ENCODE measurements at regions not wholly inside any gene's neighbourhood (a gene's known extent, or its start where the extent isn't known, plus 50 kb on each side); places are given as distances from the start of the nearest gene placed in this dataset.

DNA sequence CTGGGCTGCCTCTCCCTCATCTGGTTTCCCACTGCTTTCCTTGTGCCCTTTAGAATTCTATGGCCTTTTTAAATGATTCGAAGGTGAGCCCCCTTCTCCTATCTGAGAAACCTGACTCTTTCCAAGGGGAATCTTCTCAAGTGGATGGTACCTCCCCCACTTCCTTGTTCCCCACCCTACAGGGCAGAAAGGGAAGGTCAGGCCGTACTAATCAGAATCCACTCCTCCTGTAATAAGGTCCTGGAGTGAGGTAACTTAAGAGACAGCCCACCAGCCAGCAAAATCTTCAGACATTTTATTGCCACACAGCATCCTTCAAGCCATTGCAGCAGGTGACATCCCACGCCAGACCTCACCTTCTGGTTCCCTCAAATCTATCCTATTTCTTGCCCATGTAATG is 84.5 kb downstream of the MINAR1 start:
- no peaks in the 10 kb centered on the region for H3K9me2 ChIP-seq
- no peak overlapping the region for H3K4me2 ChIP-seq
- no peaks in the 10 kb centered on the region for H4K20me1 ChIP-seq (ENCODE audit: insufficient read depth)
- H3K36me3 ChIP-seq (replicated peaks in 1 of 2; ENCODE audit: control insufficient read depth in 1 of 2, insufficient read depth in 2 of 2, low read length in 1 of 2), result no peaks in the 10 kb centered on the region
- no peak overlapping the region for H3K27ac ChIP-seq (ENCODE audit: low read depth in 2 of 2, low read length in 1 of 2)
- H3K4me3 ChIP-seq (ENCODE audit: low read depth in 2 of 2, low read length in 1 of 2), result no peak overlapping the region
- H3K9ac ChIP-seq, result no peak overlapping the region
- H3K4me1 ChIP-seq (ENCODE audit: control insufficient read depth in 1 of 2, insufficient read depth in 2 of 2, low read depth in 1 of 2, low read length in 1 of 2), result no peaks in the 10 kb centered on the region
- DNase-seq, result no peak
- H3K9me3 ChIP-seq, result no peaks in the 10 kb centered on the region
- no peaks in the 10 kb centered on the region for H3K27me3 ChIP-seq (ENCODE audit: insufficient read depth)
- WGBS (ENCODE audit: low lambda C conversion rate), result 36% methylated on average over 3 of the region's 3 CpGs
- no peak for TF ChIP-seq EP300 (IDR thresholded peaks at IDR 0.05; ENCODE audit: borderline replicate concordance in 1 of 2, low read depth in 1 of 2, low read length in 1 of 2)
- TF ChIP-seq GABPA (IDR thresholded peaks at IDR 0.05; ENCODE audit: low read depth), result no peak
- TF ChIP-seq, protein P1, sequence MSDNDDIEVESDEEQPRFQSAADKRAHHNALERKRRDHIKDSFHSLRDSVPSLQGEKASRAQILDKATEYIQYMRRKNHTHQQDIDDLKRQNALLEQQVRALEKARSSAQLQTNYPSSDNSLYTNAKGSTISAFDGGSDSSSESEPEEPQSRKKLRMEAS (IDR thresholded peaks at IDR 0.05; ENCODE audit: low read depth), result no peak
- H3F3A ChIP-seq (replicated peaks; ENCODE audit: insufficient read depth), result no peaks in the 10 kb centered on the region
- POLR2A ChIA-PET, result no interaction called here
- H3K79me2 ChIP-seq (ENCODE audit: insufficient read depth), result no peaks in the 10 kb centered on the region
- CTCF ChIA-PET, result interaction anchor here (0.6 kb wide), 1 partner anchor 337 kb away, joined by 3 read pairs; no protein-coding TSS in a partner anchor
- no peak overlapping the region for H2AFZ ChIP-seq (ENCODE audit: low read depth)

DNA sequence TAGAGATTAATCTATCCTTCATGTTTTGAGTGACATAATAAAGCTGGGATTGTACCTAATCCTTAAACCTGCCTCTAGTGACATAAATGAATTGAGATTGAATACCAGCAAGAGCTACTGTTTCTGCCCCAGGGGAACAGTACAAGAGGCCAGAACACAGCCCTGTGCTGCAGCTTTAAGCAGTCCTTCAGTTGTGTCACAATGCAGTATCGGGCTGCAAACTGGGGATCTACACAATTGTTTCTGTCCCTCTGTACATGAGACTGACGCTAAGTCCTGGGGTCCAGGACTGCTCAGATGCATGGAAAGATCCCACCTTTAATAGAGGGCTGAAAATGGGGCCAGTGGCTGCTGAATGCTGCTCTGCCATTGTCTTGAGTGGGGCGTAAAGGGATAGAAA is 87.5 kb downstream of the MINAR1 start:
- no peak overlapping the region for H3K9ac ChIP-seq
- H3K4me3 ChIP-seq (ENCODE audit: low read depth in 2 of 2, low read length in 1 of 2), result no peak overlapping the region
- H3K79me2 ChIP-seq (ENCODE audit: insufficient read depth), result no peaks in the 10 kb centered on the region
- H3K4me2 ChIP-seq, result no peak overlapping the region
- POLR2A ChIA-PET, result no interaction called here
- H3K27me3 ChIP-seq (ENCODE audit: insufficient read depth), result no peaks in the 10 kb centered on the region
- DNase-seq, result no peak
- no peaks in the 10 kb centered on the region for H3K9me2 ChIP-seq
- WGBS (ENCODE audit: low lambda C conversion rate), result 43% methylated on average over 3 of the region's 3 CpGs
- no peak overlapping the region for H2AFZ ChIP-seq (ENCODE audit: low read depth)
- TF ChIP-seq MXI1 (IDR thresholded peaks at IDR 0.05; ENCODE audit: low read depth, low read length), result no peak
- TF ChIP-seq CHD2 (IDR thresholded peaks at IDR 0.05; ENCODE audit: low read length, partially characterized antibody), result no peak
- CTCF ChIA-PET, result no interaction called here
- H3K9me3 ChIP-seq, result no peaks in the 10 kb centered on the region
- H3K36me3 ChIP-seq (replicated peaks in 1 of 2; ENCODE audit: control insufficient read depth in 1 of 2, insufficient read depth in 2 of 2, low read length in 1 of 2), result no peaks in the 10 kb centered on the region
- no peaks in the 10 kb centered on the region for H4K20me1 ChIP-seq (ENCODE audit: insufficient read depth)
- H3K4me1 ChIP-seq (ENCODE audit: control insufficient read depth in 1 of 2, insufficient read depth in 2 of 2, low read depth in 1 of 2, low read length in 1 of 2), result peaks cover 0 to 6% of the 10 kb centered on the region in 2 experiments; a peak in 1 of 4 replicates
- no peak overlapping the region for H3K27ac ChIP-seq (ENCODE audit: low read depth in 2 of 2, low read length in 1 of 2)
- no peaks in the 10 kb centered on the region for H3F3A ChIP-seq (replicated peaks; ENCODE audit: insufficient read depth)

DNA sequence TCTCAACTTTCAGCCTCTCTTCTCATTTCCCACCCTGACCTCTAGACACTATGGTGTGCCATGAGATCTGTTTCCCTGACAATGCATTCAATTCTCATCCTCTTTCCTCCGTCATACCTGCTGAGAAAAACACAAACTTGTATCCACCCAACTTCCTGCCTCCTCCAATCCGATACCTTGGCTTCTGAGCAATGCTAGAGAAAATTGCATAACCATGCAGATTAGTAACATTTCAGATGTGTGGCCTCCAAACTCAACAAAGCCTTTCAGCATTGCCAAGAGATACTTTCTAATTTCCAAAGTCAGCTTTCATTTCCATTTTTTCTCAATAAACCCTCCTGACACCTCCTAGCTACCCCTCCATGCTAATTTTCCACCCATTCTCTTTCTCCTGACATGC is 88.5 kb downstream of the MINAR1 start:
- no peaks in the 10 kb centered on the region for H3K79me2 ChIP-seq (ENCODE audit: insufficient read depth)
- no peaks in the 10 kb centered on the region for H3K36me3 ChIP-seq (replicated peaks in 1 of 2; ENCODE audit: control insufficient read depth in 1 of 2, insufficient read depth in 2 of 2, low read length in 1 of 2)
- H3K4me1 ChIP-seq (ENCODE audit: control insufficient read depth in 1 of 2, insufficient read depth in 2 of 2, low read depth in 1 of 2, low read length in 1 of 2), result peaks cover 0 to 6% of the 10 kb centered on the region in 2 experiments; a peak in 1 of 4 replicates
- no peaks in the 10 kb centered on the region for H3K9me2 ChIP-seq
- no peaks in the 10 kb centered on the region for H3F3A ChIP-seq (replicated peaks; ENCODE audit: insufficient read depth)
- H3K9me3 ChIP-seq, result no peaks in the 10 kb centered on the region
- ChIA-PET CTCF (no interaction called here), POLR2A (no interaction called here)
- DNase-seq, result no peak
- no peak overlapping the region for H3K4me3 ChIP-seq (ENCODE audit: low read depth in 2 of 2, low read length in 1 of 2)
- no peak overlapping the region for H3K27ac ChIP-seq (ENCODE audit: low read depth in 2 of 2, low read length in 1 of 2)
- TF ChIP-seq NFIC (IDR thresholded peaks at IDR 0.05; ENCODE audit: borderline replicate concordance) (no peak), SIN3A (IDR thresholded peaks at IDR 0.05; ENCODE audit: borderline replicate concordance, low read depth, low read length) (no peak), TAF1 (IDR thresholded peaks at IDR 0.05; ENCODE audit: borderline replicate concordance, low read depth, low read length) (no peak), RAD21 (IDR thresholded peaks at IDR 0.05; ENCODE audit: low read length) (no peak)
- H4K20me1 ChIP-seq (ENCODE audit: insufficient read depth), result no peaks in the 10 kb centered on the region
- H3K9ac ChIP-seq, result no peak overlapping the region
- H3K4me2 ChIP-seq, result no peak overlapping the region
- H3K27me3 ChIP-seq (ENCODE audit: insufficient read depth), result no peaks in the 10 kb centered on the region
- WGBS (ENCODE audit: low lambda C conversion rate), result 56% methylated on average over 2 of the region's 2 CpGs
- no peak overlapping the region for H2AFZ ChIP-seq (ENCODE audit: low read depth)
